GM13977 (cell line): ENCODE measurements at regions not wholly inside any gene's neighbourhood (a gene's known extent, or its start where the extent isn't known, plus 50 kb on each side); places are given as distances from the start of the nearest gene placed in this dataset.

Source experiments
- DNase-seq: peaks from one replicate; pipeline ENCODE4 v3.0.0; 2012; ENCODE audit warnings: low spot score
- CTCF ChIP-seq: IDR thresholded peaks from 2 replicates; pipeline ENCODE4 v1.5.1; 2012; ENCODE audit warnings: mild to moderate bottlenecking, control low read depth; ENCODE audit not compliant: insufficient read depth; ENCODE audit errors: extremely low read depth, missing control alignments
- in situ Hi-C: fragments of 300-500 bp; cut with MboI; formaldehyde crosslinking; loops from one replicate; pipeline ENCODE4 v1.12.0; 2022; ENCODE audit warnings: low sequenced_read_pairs, low pct_unique_long_range_greater_than_20kb, mixed read lengths, inconsistent platforms; ENCODE audit not compliant: unreplicated experiment

- in situ Hi-C loops = no loop called here
- no peak for TF ChIP-seq CTCF
- no peak for DNase-seq
Measured at GRCh38 chr2:120546865-120547390, 188.7 kb upstream of the GLI2 start.

DNA sequence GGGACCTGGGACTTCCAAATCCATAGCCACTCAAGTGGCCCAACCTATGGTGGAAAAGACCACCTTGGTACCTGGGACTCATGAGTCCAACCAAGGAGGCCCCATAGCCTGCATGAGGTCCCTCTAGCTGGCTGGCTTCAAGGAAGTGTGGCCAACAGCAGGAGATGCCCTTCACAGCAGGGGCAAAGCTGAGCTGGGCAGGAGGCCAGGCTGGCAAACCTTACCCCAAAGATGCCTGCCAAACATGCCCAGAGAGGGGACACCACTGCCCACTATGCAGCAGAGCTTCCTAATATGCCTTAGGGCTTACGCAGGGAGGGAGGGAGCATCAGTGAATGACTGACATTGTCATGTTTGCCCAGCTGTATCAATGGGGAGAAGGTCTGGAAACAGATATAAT is 188.0 kb upstream of the GLI2 start:
- no peak for DNase-seq
- in situ Hi-C loops = no loop called here
- no peak for TF ChIP-seq CTCF

DNA sequence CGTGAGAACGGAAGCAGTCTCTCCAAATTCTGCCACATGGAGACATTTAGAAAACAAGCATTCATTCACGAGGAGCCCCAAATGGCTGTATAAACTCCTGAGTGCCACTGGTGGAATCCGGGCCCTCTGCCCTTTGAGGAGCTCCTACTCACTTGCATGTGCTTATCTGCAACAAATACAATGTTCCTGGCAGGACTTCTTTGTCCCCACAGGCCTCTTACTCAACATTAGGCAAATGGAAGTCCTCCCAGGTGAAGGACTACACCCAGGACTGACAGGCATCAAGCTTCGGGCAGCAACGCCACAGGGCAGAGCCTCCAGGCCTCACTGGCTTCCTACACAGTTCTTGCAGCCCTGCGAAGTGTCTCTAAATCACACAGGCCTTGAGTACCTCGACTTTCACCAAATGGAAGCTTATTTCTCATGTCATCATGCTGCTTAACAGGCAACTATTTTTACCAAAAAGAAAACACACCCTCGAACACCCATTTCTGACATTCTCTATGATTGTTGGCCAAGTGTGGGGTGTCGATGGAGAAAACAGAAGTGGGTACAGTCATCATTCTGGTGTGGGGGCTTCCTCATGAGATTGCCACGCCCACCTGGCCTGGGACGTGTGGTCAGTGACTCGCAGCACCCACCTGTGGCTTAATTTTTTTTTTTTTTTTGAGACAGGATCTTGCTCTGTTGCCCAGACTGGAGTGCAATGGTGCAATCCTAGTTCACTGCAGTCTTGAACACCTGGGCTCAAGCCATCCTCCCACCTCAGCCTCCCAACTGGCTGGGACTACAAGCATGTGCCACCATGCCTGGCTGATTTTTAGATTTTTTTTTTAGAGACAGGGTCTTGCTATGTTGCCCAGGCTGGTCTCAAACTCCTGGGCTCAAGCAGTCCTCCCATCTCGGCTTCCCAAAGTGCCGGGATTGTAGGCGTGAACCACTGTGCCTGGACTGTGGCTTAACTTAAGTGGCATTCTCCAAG is 186.8 kb upstream of the GLI2 start:
- TF ChIP-seq CTCF = no peak
- in situ Hi-C loops = no loop called here
- DNase-seq = no peak

DNA sequence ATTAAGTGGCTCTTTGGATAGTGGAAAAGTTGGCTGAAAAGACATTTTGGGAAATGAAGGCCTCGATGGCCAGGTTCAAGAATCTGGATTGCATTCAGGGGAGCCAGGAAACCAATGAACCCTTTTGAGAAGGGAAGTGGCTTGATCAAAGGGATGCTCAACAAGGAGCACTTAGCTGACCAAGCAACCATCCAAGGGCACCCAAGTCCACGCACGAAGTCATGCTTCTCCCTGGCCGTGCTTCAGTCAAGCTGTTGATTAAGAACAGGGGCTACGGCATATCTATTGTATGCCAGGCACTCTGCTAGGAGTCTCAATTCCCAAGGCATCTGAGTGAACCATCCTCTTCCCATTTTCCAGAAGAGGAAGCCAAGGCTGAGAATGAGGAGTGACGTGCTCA is 185.8 kb upstream of the GLI2 start:
- DNase-seq = no peak
- no peak for TF ChIP-seq CTCF
- in situ Hi-C loops = no loop called here

DNA sequence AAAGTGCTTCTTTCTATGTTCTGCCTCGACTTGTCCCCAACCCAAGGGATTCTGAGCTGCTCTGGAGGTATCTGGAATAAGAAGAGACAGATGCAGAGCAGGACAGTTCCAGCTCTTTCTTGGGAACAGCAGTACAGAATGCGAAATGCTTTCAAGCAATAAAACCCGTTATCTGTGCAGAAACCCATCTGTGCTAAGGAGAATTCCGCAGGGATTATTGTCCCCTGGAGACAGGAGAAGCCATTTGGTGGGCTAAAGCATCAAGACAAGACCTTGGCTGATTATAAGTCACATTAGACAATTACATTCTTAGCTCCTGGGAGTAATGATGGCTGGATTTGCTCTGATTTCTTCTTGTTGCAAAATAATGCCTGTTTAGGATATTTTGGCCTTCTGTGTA is 185.4 kb upstream of the GLI2 start:
- in situ Hi-C loops = no loop called here
- no peak for DNase-seq

DNA sequence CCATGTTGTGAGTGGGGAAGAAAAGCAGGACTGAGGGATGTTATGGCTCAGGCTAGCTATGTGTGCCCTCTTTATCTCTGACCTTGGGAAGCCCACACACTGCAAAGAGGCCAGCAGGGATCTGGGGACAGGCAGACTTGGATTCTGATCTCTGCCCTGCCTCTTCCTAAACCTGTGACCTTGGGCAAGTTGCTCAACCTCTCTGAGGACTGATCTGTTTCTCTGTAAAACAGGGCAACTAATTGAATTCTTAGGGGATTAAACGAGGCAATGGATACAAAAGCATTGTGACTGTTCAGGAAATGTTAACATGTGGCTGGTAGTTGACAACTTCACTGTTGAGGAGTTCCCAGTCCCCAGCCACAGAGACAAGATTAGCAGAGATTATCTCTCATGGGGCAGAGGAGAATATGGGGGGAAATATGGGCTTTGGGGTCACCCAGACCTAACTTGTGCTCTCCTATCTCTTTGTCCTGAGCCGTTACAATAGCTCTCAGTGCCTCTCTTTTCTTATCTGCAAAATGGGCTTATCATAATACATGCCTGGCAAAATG is 184.7 kb upstream of the GLI2 start:
- in situ Hi-C loops = no loop called here
- no peak for DNase-seq
- TF ChIP-seq CTCF = no peak

More for the DNA sequence above, 185.4 kb upstream of the GLI2 start:
- no peak for TF ChIP-seq CTCF
